ENCODE measurements at regions not wholly inside any gene's neighbourhood (a gene's known extent, or its start where the extent isn't known, plus 50 kb on each side); places are given as distances from the start of the nearest gene placed in this dataset.
A peak's percentile ranks its signal among the peaks of the same experiment; 100 is the strongest.

DNA sequence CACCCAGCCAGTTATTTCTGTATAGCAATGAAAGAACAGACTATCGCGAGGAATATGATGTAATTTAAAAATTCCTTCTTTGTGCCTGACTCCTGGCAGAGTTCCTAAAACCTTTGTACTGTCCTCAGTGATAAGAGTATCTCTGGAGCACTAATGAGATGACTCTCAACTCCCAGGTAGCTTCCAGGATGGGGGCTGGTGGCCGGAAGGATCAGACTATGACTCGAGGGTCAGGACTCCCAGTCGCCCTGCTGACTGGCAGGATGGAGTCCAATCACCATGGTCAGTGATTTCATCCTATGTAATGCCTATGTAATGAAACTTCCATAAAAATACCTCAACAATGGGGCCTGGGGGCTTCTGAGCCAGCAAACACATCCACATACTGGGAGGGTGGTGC lies 135.1 kb downstream of the SHANK2 start:
- Histone ChIP-seq H4K20me1 (ENCODE audit: insufficient read depth) (no peaks in the 10 kb centered on the region), H3K79me2 (ENCODE audit: insufficient read depth, low read depth) (no peaks in the 10 kb centered on the region), H2AFZ (ENCODE audit: low read depth) (no peak overlapping the region), H3K4me1 (ENCODE audit: low read depth, poor library complexity, severe bottlenecking) (peaks cover 37% of the 10 kb centered on the region), H3K9ac (no peak overlapping the region), H3K4me2 (no peak overlapping the region), H3K4me3 (IDR thresholded peaks at IDR 0.05; ENCODE audit: insufficient read depth, low read depth, low read length) (no peak overlapping the region), H3K27ac (no peak overlapping the region), H3K27me3 (ENCODE audit: insufficient read depth, low read depth) (no peaks in the 10 kb centered on the region), H3K36me3 (ENCODE audit: insufficient read depth) (no peaks in the 10 kb centered on the region)
- TF ChIP-seq, protein P1, sequence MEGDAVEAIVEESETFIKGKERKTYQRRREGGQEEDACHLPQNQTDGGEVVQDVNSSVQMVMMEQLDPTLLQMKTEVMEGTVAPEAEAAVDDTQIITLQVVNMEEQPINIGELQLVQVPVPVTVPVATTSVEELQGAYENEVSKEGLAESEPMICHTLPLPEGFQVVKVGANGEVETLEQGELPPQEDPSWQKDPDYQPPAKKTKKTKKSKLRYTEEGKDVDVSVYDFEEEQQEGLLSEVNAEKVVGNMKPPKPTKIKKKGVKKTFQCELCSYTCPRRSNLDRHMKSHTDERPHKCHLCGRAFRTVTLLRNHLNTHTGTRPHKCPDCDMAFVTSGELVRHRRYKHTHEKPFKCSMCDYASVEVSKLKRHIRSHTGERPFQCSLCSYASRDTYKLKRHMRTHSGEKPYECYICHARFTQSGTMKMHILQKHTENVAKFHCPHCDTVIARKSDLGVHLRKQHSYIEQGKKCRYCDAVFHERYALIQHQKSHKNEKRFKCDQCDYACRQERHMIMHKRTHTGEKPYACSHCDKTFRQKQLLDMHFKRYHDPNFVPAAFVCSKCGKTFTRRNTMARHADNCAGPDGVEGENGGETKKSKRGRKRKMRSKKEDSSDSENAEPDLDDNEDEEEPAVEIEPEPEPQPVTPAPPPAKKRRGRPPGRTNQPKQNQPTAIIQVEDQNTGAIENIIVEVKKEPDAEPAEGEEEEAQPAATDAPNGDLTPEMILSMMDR (conservative IDR thresholded peaks at IDR 0.05; ENCODE audit: low read depth, low read length), result no peak

DNA sequence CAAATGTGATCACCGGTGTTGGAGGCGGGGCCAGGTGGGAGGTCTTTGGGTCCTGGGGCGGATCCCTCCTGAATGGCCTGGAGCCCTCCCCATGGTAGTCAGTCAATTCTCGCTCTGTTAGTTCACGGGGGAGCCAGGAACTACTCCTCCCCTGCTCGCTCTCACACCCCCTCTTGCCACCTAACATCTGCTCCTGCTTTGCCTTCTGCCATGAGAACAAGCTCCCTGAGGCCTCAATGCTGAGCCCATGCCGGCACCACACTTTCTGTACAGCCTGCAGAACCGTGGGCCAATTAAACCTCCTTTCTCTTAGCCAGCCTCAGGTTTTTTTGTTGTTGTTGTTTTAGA lies 135.7 kb downstream of the SHANK2 start:
- peaks cover 43% of the 10 kb centered on the region for H3K4me1 ChIP-seq (ENCODE audit: low read depth, poor library complexity, severe bottlenecking)
- no peaks in the 10 kb centered on the region for H3K36me3 ChIP-seq (ENCODE audit: insufficient read depth)
- no peak overlapping the region for H3K27ac ChIP-seq
- H4K20me1 ChIP-seq (ENCODE audit: insufficient read depth), result no peaks in the 10 kb centered on the region
- H3K4me2 ChIP-seq, result no peak overlapping the region
- TF ChIP-seq, protein P1 (conservative IDR thresholded peaks at IDR 0.05; ENCODE audit: low read depth, low read length), result no peak
- no peak overlapping the region for H3K9ac ChIP-seq
- H3K27me3 ChIP-seq (ENCODE audit: insufficient read depth, low read depth), result no peaks in the 10 kb centered on the region
- no peaks in the 10 kb centered on the region for H3K79me2 ChIP-seq (ENCODE audit: insufficient read depth, low read depth)
- H2AFZ ChIP-seq (ENCODE audit: low read depth), result no peak overlapping the region
- no peak overlapping the region for H3K4me3 ChIP-seq (IDR thresholded peaks at IDR 0.05; ENCODE audit: insufficient read depth, low read depth, low read length)

DNA sequence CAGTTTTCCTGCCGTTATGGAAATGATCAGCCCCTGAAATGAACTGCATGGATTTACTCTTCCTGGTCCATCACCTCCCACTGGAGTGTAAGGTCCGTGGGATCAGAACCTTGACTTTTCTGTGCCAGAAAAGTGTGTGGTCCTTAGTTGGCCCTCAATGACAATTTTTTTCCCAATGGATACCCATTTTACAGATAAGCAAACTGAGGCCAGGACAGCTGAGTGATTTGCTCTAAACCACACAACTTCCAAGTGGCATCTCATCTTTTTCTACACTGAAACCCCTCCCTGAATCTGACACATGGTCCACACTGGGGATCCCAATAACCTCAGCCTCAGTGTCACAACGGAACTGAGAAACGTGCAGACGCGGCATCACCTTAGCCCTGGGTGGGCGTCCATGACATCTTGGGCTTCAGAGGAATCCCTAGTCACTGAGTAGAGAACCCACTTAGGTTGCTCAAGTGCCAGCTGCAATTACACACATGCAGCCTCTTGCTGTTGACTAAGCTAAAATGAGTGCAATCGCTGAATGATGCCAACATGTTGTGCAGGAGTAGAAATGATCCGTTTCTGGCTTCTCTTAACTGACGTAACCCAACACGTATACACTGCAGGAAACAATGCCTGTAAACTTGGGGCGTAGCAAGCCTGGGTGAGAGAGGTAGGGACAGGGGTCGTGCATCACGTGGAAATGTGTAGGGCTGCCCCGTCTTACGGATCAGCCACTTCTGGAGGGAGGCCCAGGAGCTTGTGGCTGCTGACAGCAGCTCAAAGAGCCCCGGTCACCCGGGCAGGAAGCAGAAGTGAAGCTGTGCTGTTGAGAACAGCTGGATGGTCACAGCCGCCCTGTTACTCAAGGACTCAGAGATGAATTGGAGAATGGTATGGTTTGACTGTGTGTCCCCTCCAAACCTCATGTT lies 136.3 kb downstream of the SHANK2 start:
- TF ChIP-seq, protein P1 (conservative IDR thresholded peaks at IDR 0.05; ENCODE audit: low read depth, low read length), result no peak
- H3K79me2 ChIP-seq (ENCODE audit: insufficient read depth, low read depth), result no peaks in the 10 kb centered on the region
- no peak overlapping the region for H2AFZ ChIP-seq (ENCODE audit: low read depth)
- H3K9ac ChIP-seq, result no peak overlapping the region
- H3K27me3 ChIP-seq (ENCODE audit: insufficient read depth, low read depth), result no peaks in the 10 kb centered on the region
- H3K4me1 ChIP-seq (ENCODE audit: low read depth, poor library complexity, severe bottlenecking), result peaks cover 50% of the 10 kb centered on the region
- no peak overlapping the region for H3K4me3 ChIP-seq (IDR thresholded peaks at IDR 0.05; ENCODE audit: insufficient read depth, low read depth, low read length)
- H3K36me3 ChIP-seq (ENCODE audit: insufficient read depth), result no peaks in the 10 kb centered on the region
- H3K27ac ChIP-seq, result peak overlapping the region; percentile 99; the same call in 1 of the 2 replicates
- no peaks in the 10 kb centered on the region for H4K20me1 ChIP-seq (ENCODE audit: insufficient read depth)
- no peak overlapping the region; the same call in 1 of the 2 replicates for H3K4me2 ChIP-seq

DNA sequence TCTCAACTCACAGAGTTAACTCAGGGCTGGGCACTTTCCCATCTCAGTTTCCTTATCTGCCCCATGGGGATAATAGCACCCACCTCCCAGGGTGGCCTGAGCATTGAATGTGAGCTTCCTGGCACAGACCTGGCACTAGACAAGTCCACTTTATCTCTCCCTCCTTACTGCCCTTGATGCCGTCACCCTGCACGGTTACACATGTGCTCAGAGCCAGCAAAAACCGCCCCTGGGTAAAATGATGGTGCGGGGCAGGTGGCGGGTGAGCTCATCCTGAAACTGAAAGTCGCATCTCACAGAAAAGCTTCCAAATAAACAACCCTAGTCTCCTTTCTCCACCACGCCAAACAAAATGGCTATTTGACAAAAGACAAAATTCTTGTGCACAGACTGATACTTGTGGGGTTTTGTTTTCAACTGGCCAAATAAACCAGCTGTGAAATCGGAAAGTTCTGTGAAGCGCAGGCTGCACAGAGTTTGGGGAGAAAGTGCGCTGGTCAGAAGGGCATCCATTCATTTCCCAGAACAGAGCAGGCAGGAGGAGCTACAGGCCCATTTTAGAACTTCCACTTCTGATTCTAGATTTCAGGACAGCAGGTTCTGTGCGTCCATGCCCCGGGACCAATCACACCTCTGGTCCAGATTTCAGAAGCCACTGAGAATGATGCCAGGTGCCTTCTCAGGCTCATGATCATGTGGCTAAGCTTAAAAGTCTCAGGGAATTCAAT lies 138.1 kb downstream of the SHANK2 start:
- TF ChIP-seq, protein P1 (conservative IDR thresholded peaks at IDR 0.05; ENCODE audit: low read depth, low read length), result no peak
- Histone ChIP-seq H3K4me1 (ENCODE audit: low read depth, poor library complexity, severe bottlenecking) (peaks cover 50% of the 10 kb centered on the region), H3K27me3 (ENCODE audit: insufficient read depth, low read depth) (no peaks in the 10 kb centered on the region), H2AFZ (ENCODE audit: low read depth) (peak overlapping the region; percentile 60), H3K4me2 (peak overlapping the region; percentile 88), H3K79me2 (ENCODE audit: insufficient read depth, low read depth) (no peaks in the 10 kb centered on the region), H3K27ac (peak overlapping the region; percentile 99), H3K36me3 (ENCODE audit: insufficient read depth) (no peaks in the 10 kb centered on the region), H4K20me1 (ENCODE audit: insufficient read depth) (no peaks in the 10 kb centered on the region), H3K4me3 (IDR thresholded peaks at IDR 0.05; ENCODE audit: insufficient read depth, low read depth, low read length) (no peak overlapping the region), H3K9ac (peak overlapping the region; percentile 93)
